ENCODE measurements at regions not wholly inside any gene's neighbourhood (a gene's known extent, or its start where the extent isn't known, plus 50 kb on each side); places are given as distances from the start of the nearest gene placed in this dataset.

GRCh38 chr2:149766339-149766738 lies 178.8 kb upstream of the MMADHC start:
- FAIRE-seq: no peak
- H3K79me2 ChIP-seq (ENCODE audit: control insufficient read depth, insufficient read depth, low read length): no peaks in the 10 kb centered on the region
- no peak for TF ChIP-seq CXXC5 (CRISPR knock-in tag; IDR thresholded peaks at IDR 0.05)
- no peak for TF ChIP-seq MAZ (CRISPR knock-in tag; conservative IDR thresholded peaks at IDR 0.05 in 1 of 2, IDR thresholded peaks at IDR 0.05 in 1 of 2)
- no peak for TF ChIP-seq MEF2D (tag; conservative IDR thresholded peaks at IDR 0.05; ENCODE audit: low read depth)
- no peak for TF ChIP-seq AFF4 (CRISPR knock-in tag; IDR thresholded peaks at IDR 0.05)
- TF ChIP-seq HOMEZ (CRISPR knock-in tag; IDR thresholded peaks at IDR 0.05): no peak
- no peak for TF ChIP-seq TFAP4 (CRISPR knock-in tag; IDR thresholded peaks at IDR 0.05; ENCODE audit: borderline replicate concordance)
- no peak for TF ChIP-seq KDM4B (IDR thresholded peaks at IDR 0.05; ENCODE audit: borderline replicate concordance in 2 of 2, low read depth in 1 of 2)
- no peak for TF ChIP-seq ZNF592 (IDR thresholded peaks at IDR 0.05)
- no peak for TF ChIP-seq ZNF140 (CRISPR knock-in tag; IDR thresholded peaks at IDR 0.05)
- TF ChIP-seq DPF2 (IDR thresholded peaks at IDR 0.05): no peak
- TF ChIP-seq RCOR1 (IDR thresholded peaks at IDR 0.05; ENCODE audit: borderline replicate concordance in 1 of 2, low read depth in 2 of 2, low read length in 2 of 2): no peak
- no peak for TF ChIP-seq CEBPG (CRISPR knock-in tag; IDR thresholded peaks at IDR 0.05)
- no peak for TF ChIP-seq CEBPG (tag; conservative IDR thresholded peaks at IDR 0.05 in 1 of 2, IDR thresholded peaks at IDR 0.05 in 1 of 2)

More at GRCh38 chr2:149766339-149766738, 178.8 kb upstream of the MMADHC start:
- no peaks in the 10 kb centered on the region for H3K27me3 ChIP-seq (ENCODE audit: control insufficient read depth in 2 of 2, insufficient read depth in 2 of 2, low read length in 2 of 2)
- H3K36me3 ChIP-seq (ENCODE audit: control insufficient read depth, insufficient read depth, low read length): no peaks in the 10 kb centered on the region
- in situ Hi-C loops (cut with MboI): no loop called here
- H3K9me3 ChIP-seq (replicated peaks; ENCODE audit: control insufficient read depth, insufficient read depth, low read depth, low read length): no peaks in the 10 kb centered on the region
- ATAC-seq: no peak
- DNase-seq (ENCODE audit: extremely low read depth in 1 of 4, low spot score in 3 of 4): no peak
- no peaks in the 10 kb centered on the region for H3K4me1 ChIP-seq (replicated peaks in 1 of 2; ENCODE audit: control insufficient read depth in 2 of 2, insufficient read depth in 2 of 2, low read length in 2 of 2)
- no TSS peak for BruUV-seq (replicated peaks)
- no peak overlapping the region for H2AFZ ChIP-seq (ENCODE audit: low read depth, low read length)
- H3K9me1 ChIP-seq (ENCODE audit: control insufficient read depth, insufficient read depth, low read length): no peaks in the 10 kb centered on the region
- CTCF ChIA-PET (ENCODE audit: low intra/inter-chr PET ratio): no interaction called here
- intact Hi-C loops (cut with micrococcal nuclease): no loop called here
- no peak overlapping the region for H3K27ac ChIP-seq (ENCODE audit: extremely low read depth, low read depth, low read length)
- H4K20me1 ChIP-seq (replicated peaks; ENCODE audit: control insufficient read depth, insufficient read depth, low read length): no peaks in the 10 kb centered on the region
- no peak overlapping the region for H3K9ac ChIP-seq (ENCODE audit: insufficient read depth in 1 of 2, low read depth in 2 of 2, low read length in 2 of 2)
- no peak overlapping the region for H3K4me2 ChIP-seq (ENCODE audit: insufficient read depth, low read length)
- POLR2A ChIA-PET: no interaction called here
- no peak overlapping the region for H3K4me3 ChIP-seq

All from K562 (cell line).